WERI-Rb-1 (cell line): ENCODE measurements at regions not wholly inside any gene's neighbourhood (a gene's known extent, or its start where the extent isn't known, plus 50 kb on each side); places are given as distances from the start of the nearest gene placed in this dataset.

Experiments
- DNase-seq: peaks from one replicate; pipeline ENCODE4 v3.0.0-alpha.2; 2020
- H3K27ac ChIP-seq: fragments of 250-450 bp; sonication (Bioruptor Pico); 2 replicates; pipeline ENCODE4 v1.5.1; 2020; ENCODE audit warnings: mild to moderate bottlenecking, moderate library complexity
- H3K27me3 ChIP-seq: fragments of 250-450 bp; sonication (Bioruptor Pico); 2 replicates; pipeline ENCODE4 v1.5.1; 2021; ENCODE audit warnings: mild to moderate bottlenecking, low read depth, moderate library complexity; ENCODE audit not compliant: insufficient read depth, severe bottlenecking
- H3K36me3 ChIP-seq: fragments of 250-450 bp; sonication (Bioruptor Pico); 2 replicates; pipeline ENCODE4 v1.5.1; 2020; ENCODE audit warnings: mild to moderate bottlenecking, moderate library complexity
- H3K4me3 ChIP-seq: 2 replicates; pipeline ENCODE4 v1.5.1; 2011; ENCODE audit warnings: low read depth, mild to moderate bottlenecking, control low read depth, low read length
- H3K9me3 ChIP-seq: fragments of 250-450 bp; sonication (Bioruptor Pico); 2 replicates; pipeline ENCODE4 v1.5.1; 2021; ENCODE audit warnings: mild to moderate bottlenecking, moderate library complexity; ENCODE audit not compliant: severe bottlenecking
- CTCF ChIP-seq: IDR thresholded peaks from 2 replicates; pipeline ENCODE4 v1.5.1; 2011; ENCODE audit warnings: low read depth, mild to moderate bottlenecking, control low read depth, inconsistent platforms, low read length

GRCh38 chr22:22127100-22127499, 117.5 kb upstream of the VPREB1 start:
- H3K36me3 ChIP-seq = no peaks in the 10 kb centered on the region
- H3K4me3 ChIP-seq = no peak overlapping the region
- DNase-seq = no peak
- H3K27me3 ChIP-seq = no peaks in the 10 kb centered on the region
- TF ChIP-seq CTCF = no peak
- no peak overlapping the region for H3K27ac ChIP-seq
- H3K9me3 ChIP-seq = no peaks in the 10 kb centered on the region

GRCh38 chr22:22125579-22126468, 118.8 kb upstream of the VPREB1 start:
- no peak overlapping the region for H3K4me3 ChIP-seq
- H3K9me3 ChIP-seq = no peaks in the 10 kb centered on the region
- DNase-seq = no peak
- no peaks in the 10 kb centered on the region for H3K27me3 ChIP-seq
- H3K27ac ChIP-seq = no peak overlapping the region
- H3K36me3 ChIP-seq = no peaks in the 10 kb centered on the region
- TF ChIP-seq CTCF = no peak

GRCh38 chr22:22125028-22125578, 119.5 kb upstream of the VPREB1 start:
- Histone ChIP-seq H3K4me3 (no peak overlapping the region), H3K36me3 (no peaks in the 10 kb centered on the region), H3K9me3 (no peaks in the 10 kb centered on the region), H3K27ac (no peak overlapping the region), H3K27me3 (no peaks in the 10 kb centered on the region)
- DNase-seq = no peak
- no peak for TF ChIP-seq CTCF

- Histone ChIP-seq H3K4me3 (no peak overlapping the region), H3K36me3 (no peaks in the 10 kb centered on the region), H3K27me3 (no peaks in the 10 kb centered on the region), H3K27ac (no peak overlapping the region), H3K9me3 (no peaks in the 10 kb centered on the region)
- TF ChIP-seq CTCF = no peak
- DNase-seq = no peak
Observed at GRCh38 chr22:22124374-22124773, 120.2 kb upstream of the VPREB1 start.

- H3K9me3 ChIP-seq = no peaks in the 10 kb centered on the region
- no peak for TF ChIP-seq CTCF
- no peaks in the 10 kb centered on the region for H3K36me3 ChIP-seq
- no peak overlapping the region for H3K27ac ChIP-seq
- H3K27me3 ChIP-seq = no peaks in the 10 kb centered on the region
- no peak overlapping the region for H3K4me3 ChIP-seq
- DNase-seq = no peak
Observed at GRCh38 chr22:22123960-22124278, 120.7 kb upstream of the VPREB1 start.
